IMR-90 (cell line): ENCODE measurements at regions not wholly inside any gene's neighbourhood (a gene's known extent, or its start where the extent isn't known, plus 50 kb on each side); places are given as distances from the start of the nearest gene placed in this dataset.

ENCODE experiments used
- ATAC-seq: fragments of 200-7000 bp; cut with Tn5 transposase; 2 replicates; pipeline ENCODE4 v1.9.1; 2020; ENCODE audit warnings: low read depth, mild to moderate bottlenecking, moderate library complexity
- BruUV-seq: library from RNA; stranded (reverse); fragments of 400-500 nt; replicated peaks from 2 replicates; lab custom pipeline; 2021; lab: Mats Ljungman, UMichigan
- CTCF ChIA-PET: fragments of 300-600 bp; formaldehyde crosslinking; extraction: SDS; loops from one replicate; lab custom pipeline; 2021; ENCODE audit warnings: antibody characterized with exemption; lab: Yijun Ruan, JAX
- POLR2A ChIA-PET: fragments of 300-600 bp; sonication (Branson Sonifier 250); formaldehyde crosslinking; loops from one replicate; lab custom pipeline; 2022; ENCODE audit warnings: antibody characterized with exemption; ENCODE audit not compliant: unreplicated experiment; lab: Charles Lee
- DNase-seq: peaks from one replicate; pipeline ENCODE4 v3.0.0; 2013
- H2AFZ ChIP-seq: replicated peaks from 2 replicates; pipeline ENCODE3; 2013; ENCODE audit warnings: low read length, mild to moderate bottlenecking; ENCODE audit not compliant: poor library complexity
- H2AK5ac ChIP-seq: 2 replicates; pipeline ENCODE4 v1.6.1; 2013; ENCODE audit warnings: low read depth, low read length, inconsistent platforms
- H2AK9ac ChIP-seq: replicated peaks from 2 replicates; pipeline ENCODE3; 2013; ENCODE audit warnings: mild to moderate bottlenecking, low read depth, low read length, moderate library complexity; ENCODE audit not compliant: poor library complexity
- H2BK120ac ChIP-seq: 2 replicates; pipeline ENCODE4 v1.6.1; 2013; ENCODE audit warnings: low read depth, low read length, inconsistent platforms
- H2BK15ac ChIP-seq: 3 replicates; pipeline ENCODE4 v1.6.1; 2013; ENCODE audit warnings: low read depth, low read length, inconsistent platforms
- H2BK20ac ChIP-seq: 2 replicates; pipeline ENCODE4 v1.6.1; 2013; ENCODE audit warnings: low read depth, mild to moderate bottlenecking, inconsistent platforms, low read length, moderate library complexity
- H2BK5ac ChIP-seq: 2 replicates; pipeline ENCODE4 v1.6.1; 2013; ENCODE audit warnings: mild to moderate bottlenecking, low read depth, low read length, inconsistent platforms; ENCODE audit not compliant: poor library complexity, severe bottlenecking
- H3K14ac ChIP-seq: replicated peaks from 2 replicates; pipeline ENCODE4 v1.6.1; 2013; ENCODE audit warnings: low read depth, low read length, inconsistent platforms
- H3K18ac ChIP-seq: 2 replicates; pipeline ENCODE4 v1.6.1; 2013; ENCODE audit warnings: low read depth, low read length, control low read depth
- H3K23ac ChIP-seq: 2 replicates; pipeline ENCODE4 v1.6.1; 2013; ENCODE audit warnings: low read depth, low read length, inconsistent platforms
- H3K27ac ChIP-seq: 2 replicates; pipeline ENCODE4 v1.5.1; 2013; ENCODE audit warnings: mild to moderate bottlenecking, control low read depth, low read length; ENCODE audit not compliant: insufficient read depth
- H3K27me3 ChIP-seq: 2 replicates; pipeline ENCODE4 v1.6.1; 2013; ENCODE audit warnings: low read length; ENCODE audit not compliant: control insufficient read depth, insufficient read depth
- H3K36me3 ChIP-seq: 2 replicates; pipeline ENCODE4 v1.6.1; 2013; ENCODE audit warnings: low read length, mixed read lengths; ENCODE audit not compliant: control insufficient read depth, insufficient read depth
- H3K4ac ChIP-seq: 2 replicates; pipeline ENCODE4 v1.6.1; 2013; ENCODE audit warnings: low read depth, low read length, inconsistent platforms
- H3K4me1 ChIP-seq: 2 replicates; pipeline ENCODE4 v1.6.1; 2013; ENCODE audit warnings: low read length, mixed read lengths; ENCODE audit not compliant: control insufficient read depth, insufficient read depth
- H3K4me2 ChIP-seq: 2 replicates; pipeline ENCODE4 v1.6.1; 2013; ENCODE audit warnings: low read depth, mild to moderate bottlenecking, control low read depth, low read length, moderate library complexity
- H3K4me3 ChIP-seq: 2 replicates; pipeline ENCODE4 v1.5.1; 2013; ENCODE audit warnings: low read depth, mild to moderate bottlenecking, control low read depth, low read length, moderate library complexity; ENCODE audit not compliant: insufficient read depth
- H3K56ac ChIP-seq: 2 replicates; pipeline ENCODE4 v1.6.1; 2013; ENCODE audit warnings: low read length, inconsistent platforms; ENCODE audit not compliant: insufficient read depth; ENCODE audit errors: extremely low read depth
- H3K79me1 ChIP-seq, 2 experiments: 2 replicates each; pipeline ENCODE4 v1.6.1; 2013; ENCODE audit warnings: low read length in 2 of 2, inconsistent platforms in 1 of 2, low read depth in 1 of 2
- H3K9ac ChIP-seq: 2 replicates; pipeline ENCODE4 v1.6.1; 2013; ENCODE audit warnings: low read depth, low read length, control low read depth
- H3K9me1 ChIP-seq: 2 replicates; pipeline ENCODE4 v1.6.1; 2013; ENCODE audit warnings: low read length, inconsistent platforms; ENCODE audit not compliant: insufficient read depth
- H3K9me3 ChIP-seq: 2 replicates; pipeline ENCODE4 v1.6.1; 2013; ENCODE audit warnings: low read length; ENCODE audit not compliant: control insufficient read depth, insufficient read depth
- H4K20me1 ChIP-seq: 2 replicates; pipeline ENCODE4 v1.6.1; 2013; ENCODE audit warnings: low read length, inconsistent platforms; ENCODE audit not compliant: insufficient read depth
- H4K5ac ChIP-seq: 2 replicates; pipeline ENCODE4 v1.6.1; 2013; ENCODE audit warnings: mild to moderate bottlenecking, low read depth, low read length, control low read depth
- H4K8ac ChIP-seq, 2 experiments: 2 replicates each; pipeline ENCODE4 v1.6.1; 2013; ENCODE audit warnings: low read depth in 2 of 2, low read length in 2 of 2, control low read depth in 1 of 2, inconsistent platforms in 1 of 2
- H4K91ac ChIP-seq: 2 replicates; pipeline ENCODE4 v1.6.1; 2013; ENCODE audit warnings: low read depth, low read length, inconsistent platforms; ENCODE audit not compliant: insufficient read depth
- CHD1 ChIP-seq: IDR thresholded peaks from 2 replicates; pipeline ENCODE4 v1.6.1; 2012; ENCODE audit warnings: low read depth, low read length, improper control_type of control experiment
- CTCF ChIP-seq: conservative IDR thresholded peaks from 2 replicates; pipeline ENCODE4 v1.5.1; 2012; ENCODE audit warnings: mild to moderate bottlenecking, low read depth, low read length, improper control_type of control experiment
- MAFK ChIP-seq: IDR thresholded peaks from 2 replicates; pipeline ENCODE4 v1.6.1; 2012; ENCODE audit warnings: low read depth, low read length, improper control_type of control experiment
- MAZ ChIP-seq: IDR thresholded peaks from 2 replicates; pipeline ENCODE4 v1.6.1; 2012; ENCODE audit warnings: low read depth, mild to moderate bottlenecking, low read length, improper control_type of control experiment, moderate library complexity, borderline replicate concordance
- RAD21 ChIP-seq: IDR thresholded peaks from 2 replicates; pipeline ENCODE4 v1.6.1; 2012; ENCODE audit warnings: low read length, improper control_type of control experiment
- RFX5 ChIP-seq: IDR thresholded peaks from 2 replicates; pipeline ENCODE4 v1.8.0; 2012; ENCODE audit warnings: low read depth, mild to moderate bottlenecking, low read length, moderate library complexity
- SMC3 ChIP-seq: fragments of 150-350 bp; IDR thresholded peaks from 2 replicates; pipeline ENCODE4 v1.6.1; 2016; ENCODE audit warnings: low read depth, mild to moderate bottlenecking, antibody characterized with exemption, low read length, moderate library complexity
- WGBS, 2 experiments: methylation state at CpG; one replicate each; pipeline versions ENCODE4 v1.1.5 to v1.1.7; 2013; ENCODE audit warnings: missing lambda C conversion rate in 2 of 2; ENCODE audit not compliant: insufficient read length in 1 of 2; ENCODE audit errors: extremely low coverage in 2 of 2; 5-methylcytosine and 5-hydroxymethylcytosine counted together
- dilution Hi-C: fragments of 300-500 bp; cut with HindIII; formaldehyde crosslinking; loops from one replicate; pipeline ENCODE4 v1.14.3; 2018; ENCODE audit warnings: low sequenced_read_pairs; ENCODE audit not compliant: unreplicated experiment
- in situ Hi-C: fragments of 300-500 bp; cut with MboI; formaldehyde crosslinking; loops from 3 replicates; pipeline ENCODE4 v1.14.3; 2019; ENCODE audit warnings: low sequenced_read_pairs, inconsistent platforms, mixed read lengths
- intact Hi-C: fragments of 100-400 bp; cut with micrococcal nuclease; formaldehyde crosslinking; loops from 2 replicates; pipeline ENCODE4 v1.10.0; 2022

DNA sequence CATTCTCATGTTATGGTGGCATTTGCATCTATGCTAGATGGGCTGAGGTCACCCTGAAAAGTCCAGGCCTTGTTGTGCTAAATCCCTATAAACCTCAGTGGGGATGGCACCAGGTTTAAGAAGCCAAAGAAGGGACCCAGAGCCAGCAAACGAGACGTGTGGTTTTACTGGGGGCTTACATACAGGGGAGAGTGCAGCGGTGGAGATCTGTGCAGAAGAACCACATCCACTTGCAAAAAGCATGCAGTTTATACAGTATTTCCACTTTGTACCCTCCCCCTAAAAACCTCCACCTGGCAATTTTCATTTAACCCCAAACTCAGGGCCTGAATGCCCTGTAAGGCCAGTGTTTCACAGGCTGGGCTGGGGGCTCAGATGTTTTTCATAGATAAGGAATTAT is 134.9 kb upstream of the GATB start:
- Histone ChIP-seq H2BK15ac (no peak overlapping the region), H3K9ac (no peak overlapping the region), H3K4me2 (no peak overlapping the region), H2AK5ac (no peak overlapping the region), H4K91ac (no peak overlapping the region), H3K56ac (no peak overlapping the region), H3K23ac (no peak overlapping the region), H3K4ac (no peak overlapping the region), H3K79me1 (no peaks in the 10 kb centered on the region), H2BK20ac (no peak overlapping the region), H2BK5ac (no peak overlapping the region), H2BK120ac (no peak overlapping the region), H4K8ac (no peak overlapping the region), H2AFZ (no peak overlapping the region), H3K4me1 (no peaks in the 10 kb centered on the region), H3K9me1 (no peaks in the 10 kb centered on the region), H3K9me3 (0 out of 2 replicates have a peak, but pooled peaks cover 4% of the 10 kb centered on the region), H3K27ac (no peak overlapping the region), H2AK9ac (no peak overlapping the region), H3K4me3 (no peak overlapping the region), H4K20me1 (no peaks in the 10 kb centered on the region), H4K5ac (no peak overlapping the region), H3K27me3 (peaks cover 9% of the 10 kb centered on the region; the same call in 1 of the 2 replicates), H3K14ac (no peak overlapping the region), H3K36me3 (no peaks in the 10 kb centered on the region), H3K18ac (no peak overlapping the region)
- intact Hi-C loops (no loop called here), in situ Hi-C loops (no loop called here), dilution Hi-C loops (no loop called here)
- DNase-seq = no peak
- no CpG with 5 or more reads among the region's 3 CpGs for WGBS, 2 experiments
- POLR2A ChIA-PET = no interaction called here
- CTCF ChIA-PET = no interaction called here
- no peak for TF ChIP-seq SMC3
- TF ChIP-seq CTCF = no peak
- no peak for TF ChIP-seq RFX5
- TF ChIP-seq CHD1 = no peak
- no peak for TF ChIP-seq MAZ
- TF ChIP-seq RAD21 = no peak
- TF ChIP-seq MAFK = no peak
- ATAC-seq = no peak
- no TSS peak for BruUV-seq
